A549 (cell line): ENCODE measurements at regions not wholly inside any gene's neighbourhood (a gene's known extent, or its start where the extent isn't known, plus 50 kb on each side); places are given as distances from the start of the nearest gene placed in this dataset.

ENCODE experiments used
- ESRRA ChIP-seq: fragments of 150-350 bp; IDR thresholded peaks from 2 replicates; pipeline ENCODE4 v1.6.1; 2014; ENCODE audit warnings: mild to moderate bottlenecking, low read length, borderline replicate concordance
- KDM5A ChIP-seq: fragments of 200-600 bp; sonication (generic); IDR thresholded peaks from 2 replicates; pipeline ENCODE4 v1.6.1; 2016; ENCODE audit warnings: antibody characterized with exemption, mild to moderate bottlenecking
- POLR2A ChIP-seq: IDR thresholded peaks from 2 replicates; pipeline ENCODE4 v1.6.1; 2012; ENCODE audit warnings: mild to moderate bottlenecking, low read length
- TF ChIP-seq, protein P1 (sequence below): fragments of >200 bp; sonication (Bioruptor Twin); formaldehyde crosslinking; IDR thresholded peaks from 3 replicates; pipeline ENCODE4 v1.5.1; 2016

DNA sequence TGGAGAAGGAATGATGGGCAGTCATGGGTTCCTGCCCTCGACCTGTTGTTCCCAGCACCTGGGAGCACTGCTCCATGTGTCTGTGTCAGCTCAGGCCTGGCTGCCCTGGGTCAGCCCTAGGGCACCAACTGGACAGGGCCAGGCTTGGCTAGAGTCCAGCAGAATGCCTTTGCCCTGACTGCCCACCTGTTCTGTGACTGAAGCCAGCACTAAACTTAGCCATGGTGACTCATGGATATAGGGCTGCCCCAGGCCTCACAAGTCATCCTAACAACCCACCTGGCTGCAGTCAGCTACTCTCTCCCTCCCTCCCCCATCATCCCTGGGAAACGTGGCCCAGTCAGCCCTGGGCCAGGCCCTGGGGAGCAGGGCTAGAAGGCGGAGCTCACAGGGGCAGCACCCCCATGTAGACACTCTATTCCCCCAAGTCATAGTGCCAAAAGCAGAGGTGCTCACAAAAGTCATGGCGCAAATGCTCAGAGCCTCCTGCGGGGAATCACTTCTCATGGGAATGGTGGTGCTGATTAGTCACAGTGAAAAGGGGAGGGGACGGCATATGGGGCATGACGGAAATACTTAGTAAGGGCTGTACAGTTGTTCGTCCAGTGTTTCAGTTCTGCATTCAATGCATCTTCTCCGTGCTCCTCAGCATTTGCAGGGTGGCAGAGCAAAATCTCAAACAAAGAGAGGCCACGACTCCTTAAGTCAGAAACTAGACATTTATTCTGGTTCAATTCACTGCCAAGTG is 52.0 kb upstream of the NTF3 start:
- TF ChIP-seq POLR2A (no peak), ESRRA (no peak), KDM5A (no peak)
- TF ChIP-seq, protein P1, sequence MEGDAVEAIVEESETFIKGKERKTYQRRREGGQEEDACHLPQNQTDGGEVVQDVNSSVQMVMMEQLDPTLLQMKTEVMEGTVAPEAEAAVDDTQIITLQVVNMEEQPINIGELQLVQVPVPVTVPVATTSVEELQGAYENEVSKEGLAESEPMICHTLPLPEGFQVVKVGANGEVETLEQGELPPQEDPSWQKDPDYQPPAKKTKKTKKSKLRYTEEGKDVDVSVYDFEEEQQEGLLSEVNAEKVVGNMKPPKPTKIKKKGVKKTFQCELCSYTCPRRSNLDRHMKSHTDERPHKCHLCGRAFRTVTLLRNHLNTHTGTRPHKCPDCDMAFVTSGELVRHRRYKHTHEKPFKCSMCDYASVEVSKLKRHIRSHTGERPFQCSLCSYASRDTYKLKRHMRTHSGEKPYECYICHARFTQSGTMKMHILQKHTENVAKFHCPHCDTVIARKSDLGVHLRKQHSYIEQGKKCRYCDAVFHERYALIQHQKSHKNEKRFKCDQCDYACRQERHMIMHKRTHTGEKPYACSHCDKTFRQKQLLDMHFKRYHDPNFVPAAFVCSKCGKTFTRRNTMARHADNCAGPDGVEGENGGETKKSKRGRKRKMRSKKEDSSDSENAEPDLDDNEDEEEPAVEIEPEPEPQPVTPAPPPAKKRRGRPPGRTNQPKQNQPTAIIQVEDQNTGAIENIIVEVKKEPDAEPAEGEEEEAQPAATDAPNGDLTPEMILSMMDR: no peak
